Suprapubic skin (tissue), 3 donors: ENCODE measurements at regions not wholly inside any gene's neighbourhood (a gene's known extent, or its start where the extent isn't known, plus 50 kb on each side); places are given as distances from the start of the nearest gene placed in this dataset.

ENCODE experiments used
- CTCF ChIP-seq, 2 donors: fragments of 200-600 bp in 1 of 2; fragments of 450-650 bp in 1 of 2; sonication (generic) in 1 of 2; IDR thresholded peaks; one replicate each; pipeline ENCODE4 v1.5.1; 2016 to 2019; ENCODE audit warnings: antibody characterized with exemption in 2 of 2, mild to moderate bottlenecking in 1 of 2, moderate library complexity in 1 of 2
- EP300 ChIP-seq: sonication (generic); formaldehyde crosslinking; IDR thresholded peaks from one replicate; pipeline ENCODE4 v1.6.1; 2017; ENCODE audit warnings: antibody characterized with exemption

GRCh38 chr11:70828593-70829082 lies 423.7 kb downstream of the SHANK2 start:
- TF ChIP-seq CTCF (IDR thresholded peaks at IDR 0.05): no peak
- no peak for TF ChIP-seq EP300
